ENCODE measurements at regions not wholly inside any gene's neighbourhood (a gene's known extent, or its start where the extent isn't known, plus 50 kb on each side); places are given as distances from the start of the nearest gene placed in this dataset.

GRCh38 chr13:74860789-74861188 lies 621.2 kb downstream of the TBC1D4 start:
- no peak for TF ChIP-seq CTCF (conservative IDR thresholded peaks at IDR 0.05)
- no peak overlapping the region for H3K27ac ChIP-seq

- H3K27ac ChIP-seq = no peak overlapping the region
- TF ChIP-seq CTCF (conservative IDR thresholded peaks at IDR 0.05) = no peak
These were observed 631.1 kb downstream of the TBC1D4 start for GRCh38 chr13:74850893-74851292.

- no peak for TF ChIP-seq CTCF (conservative IDR thresholded peaks at IDR 0.05)
- no peak overlapping the region for H3K27ac ChIP-seq
These were observed 634.0 kb downstream of the TBC1D4 start for GRCh38 chr13:74847966-74848365.

GRCh38 chr13:74845806-74846205 lies 636.2 kb downstream of the TBC1D4 start:
- no peak overlapping the region for H3K27ac ChIP-seq
- no peak for TF ChIP-seq CTCF (conservative IDR thresholded peaks at IDR 0.05)

GRCh38 chr13:74841651-74842050 lies 640.3 kb downstream of the TBC1D4 start:
- no peak for TF ChIP-seq CTCF (conservative IDR thresholded peaks at IDR 0.05)
- no peak overlapping the region for H3K27ac ChIP-seq

GRCh38 chr13:74841123-74841522 lies 640.8 kb downstream of the TBC1D4 start:
- no peak overlapping the region for H3K27ac ChIP-seq
- TF ChIP-seq CTCF (conservative IDR thresholded peaks at IDR 0.05) = no peak

- no peak overlapping the region for H3K27ac ChIP-seq
- no peak for TF ChIP-seq CTCF (conservative IDR thresholded peaks at IDR 0.05)
These were observed 642.3 kb downstream of the TBC1D4 start for GRCh38 chr13:74839656-74840055.

GRCh38 chr13:74838096-74838495 lies 643.9 kb downstream of the TBC1D4 start:
- H3K27ac ChIP-seq = no peak overlapping the region
- no peak for TF ChIP-seq CTCF (conservative IDR thresholded peaks at IDR 0.05)
